DND-41 (cell line): ENCODE measurements at regions not wholly inside any gene's neighbourhood (a gene's known extent, or its start where the extent isn't known, plus 50 kb on each side); places are given as distances from the start of the nearest gene placed in this dataset.

ENCODE experiments used
- CTCF ChIP-seq: IDR thresholded peaks from 2 replicates; pipeline ENCODE4 v1.5.1; 2012; ENCODE audit warnings: borderline replicate concordance, low read length, moderate library complexity, mild to moderate bottlenecking; ENCODE audit not compliant: poor library complexity, severe bottlenecking; ENCODE audit errors: extremely low read depth
- EZH2 ChIP-seq: IDR thresholded peaks from 3 replicates; pipeline ENCODE4 v1.6.1; 2012; ENCODE audit warnings: borderline replicate concordance, low read depth, mild to moderate bottlenecking, moderate library complexity, low read length, inconsistent platforms; ENCODE audit not compliant: severe bottlenecking

GRCh38 chr9:81141961-81142360, 547.4 kb downstream of the TLE1 start:
- TF ChIP-seq EZH2 (no peak), CTCF (no peak)
